ENCODE measurements at regions not wholly inside any gene's neighbourhood (a gene's known extent, or its start where the extent isn't known, plus 50 kb on each side); places are given as distances from the start of the nearest gene placed in this dataset.
A peak's percentile ranks its signal among the peaks of the same experiment; 100 is the strongest.

DNA sequence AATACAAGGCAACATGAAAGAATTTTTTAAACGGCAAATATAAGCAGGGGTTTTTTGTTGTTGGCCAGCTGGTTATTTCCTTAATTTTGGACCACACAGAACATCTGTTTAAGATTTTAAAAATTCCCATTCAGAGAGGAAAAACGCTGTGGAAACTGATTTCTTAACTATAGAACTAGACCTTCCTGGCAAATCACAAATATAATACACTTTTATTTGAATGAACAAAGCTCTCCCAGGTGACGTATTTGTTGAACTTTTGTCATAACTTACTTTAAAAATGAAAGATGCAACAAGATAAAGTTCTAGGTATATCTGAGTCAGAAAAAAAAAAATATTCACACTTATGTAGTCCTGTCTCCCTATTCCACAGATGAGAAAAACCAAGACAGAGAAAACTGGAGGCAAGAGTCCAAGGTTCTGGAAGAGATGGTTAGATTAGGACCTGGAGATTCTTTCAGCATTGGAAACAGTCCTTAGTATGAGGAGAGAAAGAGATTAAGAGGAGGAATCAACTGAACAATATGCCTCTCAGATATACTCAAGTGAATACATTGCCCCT lies 269.1 kb downstream of the NEBL start:
- H3K9me3 ChIP-seq, result no peaks in the 10 kb centered on the region
- TF ChIP-seq CTCF (IDR thresholded peaks at IDR 0.05), result no peak
- H3K4me3 ChIP-seq, result no peak overlapping the region
- no peak for DNase-seq
- intact Hi-C loops (cut with DNase I), result no loop called here
- H3K36me3 ChIP-seq, result no peaks in the 10 kb centered on the region
- no peak overlapping the region for H3K27ac ChIP-seq
- H3K4me1 ChIP-seq, result peaks cover 0 to 3% of the 10 kb centered on the region in 2 donors
- ATAC-seq, result no peak
- no peaks in the 10 kb centered on the region for H3K27me3 ChIP-seq

GRCh38 chr10:20627087-20627486 lies 270.0 kb downstream of the NEBL start:
- H3K27me3 ChIP-seq, result no peaks in the 10 kb centered on the region
- H3K9me3 ChIP-seq, result no peaks in the 10 kb centered on the region
- intact Hi-C loops (cut with DNase I), result no loop called here

GRCh38 chr10:20625868-20626267 lies 271.2 kb downstream of the NEBL start:
- Histone ChIP-seq H3K27me3 (no peaks in the 10 kb centered on the region), H3K4me1 (peaks cover 4 to 11% of the 10 kb centered on the region in 2 donors), H3K27ac (no peak overlapping the region), H3K9me3 (no peaks in the 10 kb centered on the region), H3K4me3 (no peak overlapping the region), H3K36me3 (no peaks in the 10 kb centered on the region)
- no peak for TF ChIP-seq CTCF (IDR thresholded peaks at IDR 0.05)
- no peak for ATAC-seq
- DNase-seq, result no peak
- intact Hi-C loops (cut with DNase I), result no loop called here

More at GRCh38 chr10:20627087-20627486, 270.0 kb downstream of the NEBL start:
- Histone ChIP-seq H3K4me1 (peaks cover 4 to 9% of the 10 kb centered on the region in 2 donors), H3K27ac (no peak overlapping the region), H3K36me3 (no peaks in the 10 kb centered on the region), H3K4me3 (no peak overlapping the region)
- DNase-seq, result no peak
- no peak for TF ChIP-seq CTCF (IDR thresholded peaks at IDR 0.05)
- ATAC-seq, result no peak

GRCh38 chr10:20624642-20625041 lies 272.5 kb downstream of the NEBL start:
- Histone ChIP-seq H3K9me3 (no peaks in the 10 kb centered on the region), H3K27me3 (no peaks in the 10 kb centered on the region), H3K4me1 (peaks cover 4 to 11% of the 10 kb centered on the region in 2 donors), H3K27ac (no peak overlapping the region), H3K4me3 (no peak overlapping the region), H3K36me3 (no peaks in the 10 kb centered on the region)
- DNase-seq (no peak), ATAC-seq (no peak)
- no peak for TF ChIP-seq CTCF (IDR thresholded peaks at IDR 0.05)
- intact Hi-C loops (cut with DNase I), result no loop called here

- no peak for TF ChIP-seq CTCF (IDR thresholded peaks at IDR 0.05)
- no peaks in the 10 kb centered on the region for H3K36me3 ChIP-seq
- H3K9me3 ChIP-seq, result no peaks in the 10 kb centered on the region
- no peaks in the 10 kb centered on the region for H3K27me3 ChIP-seq
- H3K4me1 ChIP-seq, result peaks cover 4 to 11% of the 10 kb centered on the region in 2 donors
- DNase-seq (no peak), ATAC-seq (peak; percentile 6)
- peak overlapping the region in 1 of 2 donors; percentile 60 for H3K27ac ChIP-seq
- no peak overlapping the region for H3K4me3 ChIP-seq
- intact Hi-C loops (cut with DNase I), result no loop called here
Observed at GRCh38 chr10:20623546-20623945, 273.6 kb downstream of the NEBL start.

Data from left lung (tissue), 4 donors.